ENCODE measurements at regions not wholly inside any gene's neighbourhood (a gene's known extent, or its start where the extent isn't known, plus 50 kb on each side); places are given as distances from the start of the nearest gene placed in this dataset.

DNA sequence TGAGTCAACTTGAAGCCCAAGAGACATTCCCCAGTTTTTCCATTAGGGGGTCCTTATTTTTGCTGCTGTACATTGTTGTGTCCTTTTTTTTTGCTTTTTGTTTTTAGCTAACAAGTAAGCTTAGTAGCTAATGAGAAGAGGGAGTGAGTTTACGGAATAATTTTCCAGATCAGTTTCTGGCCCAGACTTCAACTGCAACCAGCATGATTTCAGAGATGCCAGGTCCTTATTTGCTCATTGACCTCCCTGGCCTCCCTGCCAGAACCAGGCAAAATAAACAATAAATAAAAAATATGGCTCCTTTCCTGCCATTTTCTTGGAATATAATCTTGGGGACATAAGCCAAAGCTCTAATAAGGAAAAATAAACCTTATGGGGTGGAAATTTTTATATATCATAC, 185.9 kb downstream of the FAT3 start:
- ATAC-seq (ENCODE audit: insufficient number of reproducible peaks, low FRiP score, low read depth) (no peak), DNase-seq (ENCODE audit: low spot score) (no peak)
- TF ChIP-seq, protein P1, sequence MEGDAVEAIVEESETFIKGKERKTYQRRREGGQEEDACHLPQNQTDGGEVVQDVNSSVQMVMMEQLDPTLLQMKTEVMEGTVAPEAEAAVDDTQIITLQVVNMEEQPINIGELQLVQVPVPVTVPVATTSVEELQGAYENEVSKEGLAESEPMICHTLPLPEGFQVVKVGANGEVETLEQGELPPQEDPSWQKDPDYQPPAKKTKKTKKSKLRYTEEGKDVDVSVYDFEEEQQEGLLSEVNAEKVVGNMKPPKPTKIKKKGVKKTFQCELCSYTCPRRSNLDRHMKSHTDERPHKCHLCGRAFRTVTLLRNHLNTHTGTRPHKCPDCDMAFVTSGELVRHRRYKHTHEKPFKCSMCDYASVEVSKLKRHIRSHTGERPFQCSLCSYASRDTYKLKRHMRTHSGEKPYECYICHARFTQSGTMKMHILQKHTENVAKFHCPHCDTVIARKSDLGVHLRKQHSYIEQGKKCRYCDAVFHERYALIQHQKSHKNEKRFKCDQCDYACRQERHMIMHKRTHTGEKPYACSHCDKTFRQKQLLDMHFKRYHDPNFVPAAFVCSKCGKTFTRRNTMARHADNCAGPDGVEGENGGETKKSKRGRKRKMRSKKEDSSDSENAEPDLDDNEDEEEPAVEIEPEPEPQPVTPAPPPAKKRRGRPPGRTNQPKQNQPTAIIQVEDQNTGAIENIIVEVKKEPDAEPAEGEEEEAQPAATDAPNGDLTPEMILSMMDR (IDR thresholded peaks at IDR 0.05): no peak
- no peak overlapping the region for H3K4me3 ChIP-seq
- H3K27ac ChIP-seq: no peak overlapping the region
- no peaks in the 10 kb centered on the region for H3K27me3 ChIP-seq (replicated peaks; ENCODE audit: insufficient read depth)
- H3K9me3 ChIP-seq: no peaks in the 10 kb centered on the region
- H3K36me3 ChIP-seq: no peaks in the 10 kb centered on the region
- H3K4me1 ChIP-seq (ENCODE audit: control insufficient read depth in 1 of 2, low read depth in 2 of 2): peaks cover 4 to 25% of the 10 kb centered on the region in 2 donors

DNA sequence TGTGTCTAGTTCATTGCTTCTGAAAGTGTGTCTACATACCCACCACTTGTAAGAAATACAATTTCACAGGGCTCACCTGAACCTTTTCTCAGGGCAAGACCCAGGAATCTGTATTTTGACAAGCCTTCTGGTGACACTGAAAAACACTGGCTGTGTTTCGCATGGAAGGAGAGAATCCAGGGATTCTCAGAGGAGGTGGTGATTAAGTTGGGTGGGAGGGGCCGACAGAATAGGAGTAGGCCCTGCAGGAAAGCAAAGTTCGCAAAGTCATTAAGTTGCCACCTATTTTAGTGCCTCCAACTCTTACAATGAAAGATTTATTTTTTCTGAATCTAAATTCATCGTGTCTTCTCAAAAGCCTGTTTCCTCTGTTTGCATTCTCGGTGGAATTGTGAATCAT, 186.8 kb downstream of the FAT3 start:
- Histone ChIP-seq H3K4me1 (ENCODE audit: control insufficient read depth in 1 of 2, low read depth in 2 of 2) (peaks cover 4 to 20% of the 10 kb centered on the region in 2 donors), H3K27me3 (replicated peaks; ENCODE audit: insufficient read depth) (no peaks in the 10 kb centered on the region), H3K4me3 (no peak overlapping the region), H3K9me3 (no peaks in the 10 kb centered on the region), H3K27ac (no peak overlapping the region), H3K36me3 (no peaks in the 10 kb centered on the region)
- DNase-seq (ENCODE audit: low spot score) (no peak), ATAC-seq (ENCODE audit: insufficient number of reproducible peaks, low FRiP score, low read depth) (no peak)
- TF ChIP-seq, protein P1 (IDR thresholded peaks at IDR 0.05): no peak

DNA sequence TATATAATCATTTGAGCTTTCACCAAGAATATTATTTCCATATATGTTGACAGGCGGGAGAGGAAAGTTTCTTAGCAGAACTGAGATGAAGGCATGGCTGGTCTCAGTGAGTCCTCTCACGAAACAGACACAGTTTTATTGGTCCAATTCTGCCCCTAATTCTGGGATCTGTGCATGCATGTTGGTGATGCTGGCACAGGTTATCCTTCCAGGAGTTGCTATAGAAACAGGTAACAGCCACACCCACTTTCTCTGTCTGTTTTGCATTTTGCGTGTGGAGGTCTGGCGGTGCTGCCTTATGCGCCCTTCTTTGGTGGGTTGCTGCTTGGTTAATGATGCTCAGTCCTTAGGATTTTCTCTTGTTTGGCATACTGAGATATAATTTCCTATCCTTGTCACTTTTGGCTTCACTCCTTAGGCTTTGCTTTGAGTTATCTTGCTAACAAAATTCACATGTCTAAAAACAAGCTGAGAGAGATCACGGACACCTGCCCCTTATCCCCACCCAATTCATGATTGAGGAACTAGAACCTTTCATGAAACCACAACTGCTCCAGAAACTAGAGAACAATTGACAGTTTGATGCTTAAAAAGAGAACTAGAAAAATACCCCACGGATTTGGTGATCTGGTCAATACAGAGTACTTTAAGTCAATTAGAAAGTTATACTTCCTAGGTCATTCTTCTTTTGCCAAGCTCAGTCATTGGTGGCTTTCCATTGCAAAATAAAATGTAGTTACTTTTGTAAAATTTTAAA, 189.3 kb downstream of the FAT3 start:
- peak overlapping the region; percentile 44 for H3K4me3 ChIP-seq
- peaks cover 4 to 18% of the 10 kb centered on the region in 2 donors for H3K4me1 ChIP-seq (ENCODE audit: control insufficient read depth in 1 of 2, low read depth in 2 of 2)
- DNase-seq (ENCODE audit: low spot score) (no peak), ATAC-seq (ENCODE audit: insufficient number of reproducible peaks, low FRiP score, low read depth) (no peak)
- H3K27me3 ChIP-seq (replicated peaks; ENCODE audit: insufficient read depth): no peaks in the 10 kb centered on the region
- TF ChIP-seq, protein P1 (IDR thresholded peaks at IDR 0.05): no peak
- H3K9me3 ChIP-seq: no peaks in the 10 kb centered on the region
- no peaks in the 10 kb centered on the region for H3K36me3 ChIP-seq
- H3K27ac ChIP-seq: peak overlapping the region; percentile 59 to 72

DNA sequence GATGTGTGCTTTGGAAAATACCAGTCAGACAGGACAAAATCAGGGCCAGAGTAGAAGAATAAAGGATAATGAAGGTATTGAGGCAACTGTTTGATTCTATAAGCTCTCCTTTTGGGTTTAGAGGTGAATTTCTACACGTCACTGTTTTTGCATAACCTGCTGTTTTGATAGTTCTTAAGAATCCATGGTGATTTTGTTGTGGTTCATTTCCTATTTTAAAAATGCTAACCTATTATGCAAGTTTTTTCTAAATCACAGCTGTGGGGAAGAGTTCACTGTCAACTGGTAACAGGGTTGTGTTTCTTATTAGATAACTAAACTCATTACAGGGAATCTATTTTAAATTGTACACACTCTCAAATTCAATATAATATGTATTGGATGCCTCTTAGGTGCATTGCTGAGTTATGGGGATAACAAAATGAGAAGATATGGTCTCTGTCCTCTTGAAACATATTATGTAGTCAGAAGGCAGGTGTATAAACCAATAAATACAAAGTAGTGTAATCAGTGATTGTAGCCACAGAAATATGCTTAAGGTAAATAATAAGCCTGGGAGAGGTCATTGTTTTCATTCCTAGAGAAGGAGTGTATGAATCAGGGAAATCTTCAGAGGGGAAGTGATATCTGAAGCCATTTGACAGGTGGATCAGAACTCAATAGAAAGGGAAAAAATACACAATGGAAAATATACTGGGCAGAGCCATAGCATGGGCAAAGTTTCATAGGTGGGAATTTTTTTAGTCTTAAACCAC, 192.5 kb downstream of the FAT3 start:
- ATAC-seq (ENCODE audit: insufficient number of reproducible peaks, low FRiP score, low read depth) (no peak), DNase-seq (ENCODE audit: low spot score) (no peak)
- Histone ChIP-seq H3K4me1 (ENCODE audit: control insufficient read depth in 1 of 2, low read depth in 2 of 2) (peaks cover 4 to 26% of the 10 kb centered on the region in 2 donors), H3K27me3 (replicated peaks; ENCODE audit: insufficient read depth) (no peaks in the 10 kb centered on the region), H3K27ac (no peak overlapping the region), H3K36me3 (no peaks in the 10 kb centered on the region), H3K4me3 (no peak overlapping the region), H3K9me3 (no peaks in the 10 kb centered on the region)
- TF ChIP-seq, protein P1 (IDR thresholded peaks at IDR 0.05): no peak

Data from thoracic aorta (tissue), 2 donors.